H1 (cell line): ENCODE measurements at regions not wholly inside any gene's neighbourhood (a gene's known extent, or its start where the extent isn't known, plus 50 kb on each side); places are given as distances from the start of the nearest gene placed in this dataset.

Experiments used
- POLR2A ChIP-seq, 2 experiments: IDR thresholded peaks; 1 replicate in 1 of 2; 2 replicates in 1 of 2; pipeline ENCODE4 v1.6.1; 2011; ENCODE audit warnings: low read depth in 2 of 2, low read length in 2 of 2, mild to moderate bottlenecking in 2 of 2; ENCODE audit errors: control extremely low read depth in 1 of 2
- POU5F1 ChIP-seq: IDR thresholded peaks from 2 replicates; pipeline ENCODE4 v1.6.1; 2011; ENCODE audit warnings: low read depth, mild to moderate bottlenecking, low read length, moderate library complexity
- SP1 ChIP-seq: IDR thresholded peaks from 2 replicates; pipeline ENCODE4 v1.6.1; 2011; ENCODE audit warnings: low read depth, low read length

GRCh38 chr3:153066983-153067382, 95.0 kb upstream of the RAP2B start:
- no peak for TF ChIP-seq SP1
- no peak for TF ChIP-seq POU5F1
- no peak for TF ChIP-seq POLR2A (IDR thresholded peaks at IDR 0.05; ENCODE audit: control extremely low read depth in 1 of 2, low read depth in 2 of 2, low read length in 2 of 2)
